Thyroid gland (tissue), 4 donors: ENCODE measurements at regions not wholly inside any gene's neighbourhood (a gene's known extent, or its start where the extent isn't known, plus 50 kb on each side); places are given as distances from the start of the nearest gene placed in this dataset.

Source experiments
- POLR2A ChIP-seq, 2 donors: fragments of 450-650 bp; IDR thresholded peaks; one replicate each; pipeline ENCODE4 v1.6.1; 2017; ENCODE audit warnings: antibody characterized with exemption in 2 of 2, mild to moderate bottlenecking in 2 of 2, moderate library complexity in 1 of 2
- TF ChIP-seq, protein P1 (sequence below), 6 experiments: fragments of 200-600 bp in 3 of 6; fragments of 450-650 bp in 3 of 6; sonication (generic) in 3 of 6; IDR thresholded peaks; one replicate each; pipeline ENCODE4 v1.5.1; 2016 to 2019; ENCODE audit warnings: antibody characterized with exemption in 6 of 6, mild to moderate bottlenecking in 2 of 6, inconsistent platforms in 1 of 6, moderate library complexity in 1 of 6

DNA sequence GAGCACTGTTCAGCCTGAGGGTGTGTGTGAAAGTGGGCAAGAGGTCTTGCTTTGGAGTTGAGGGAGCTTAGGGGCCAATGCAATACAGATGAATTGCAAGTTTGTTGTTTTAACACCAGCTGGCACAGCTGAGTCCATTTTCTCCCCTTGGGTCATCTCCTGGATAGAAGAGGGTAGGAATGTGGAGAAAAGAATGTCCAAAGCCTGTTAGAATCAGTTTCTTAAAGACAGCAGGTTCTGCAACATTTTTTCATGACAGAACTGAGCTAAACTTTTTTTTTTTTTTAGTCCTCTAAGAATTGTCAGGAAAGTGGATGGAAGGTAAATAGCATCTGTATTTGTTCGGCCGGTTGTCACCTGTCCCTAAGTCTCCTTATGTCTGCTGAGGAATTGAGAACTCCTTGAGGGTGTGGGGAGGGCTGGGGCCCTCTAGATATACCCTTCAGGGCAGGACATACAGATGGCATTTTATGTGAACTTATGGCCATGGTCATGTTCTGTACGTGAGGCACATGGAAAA, 211.1 kb upstream of the CADM1 start:
- TF ChIP-seq, protein P1, sequence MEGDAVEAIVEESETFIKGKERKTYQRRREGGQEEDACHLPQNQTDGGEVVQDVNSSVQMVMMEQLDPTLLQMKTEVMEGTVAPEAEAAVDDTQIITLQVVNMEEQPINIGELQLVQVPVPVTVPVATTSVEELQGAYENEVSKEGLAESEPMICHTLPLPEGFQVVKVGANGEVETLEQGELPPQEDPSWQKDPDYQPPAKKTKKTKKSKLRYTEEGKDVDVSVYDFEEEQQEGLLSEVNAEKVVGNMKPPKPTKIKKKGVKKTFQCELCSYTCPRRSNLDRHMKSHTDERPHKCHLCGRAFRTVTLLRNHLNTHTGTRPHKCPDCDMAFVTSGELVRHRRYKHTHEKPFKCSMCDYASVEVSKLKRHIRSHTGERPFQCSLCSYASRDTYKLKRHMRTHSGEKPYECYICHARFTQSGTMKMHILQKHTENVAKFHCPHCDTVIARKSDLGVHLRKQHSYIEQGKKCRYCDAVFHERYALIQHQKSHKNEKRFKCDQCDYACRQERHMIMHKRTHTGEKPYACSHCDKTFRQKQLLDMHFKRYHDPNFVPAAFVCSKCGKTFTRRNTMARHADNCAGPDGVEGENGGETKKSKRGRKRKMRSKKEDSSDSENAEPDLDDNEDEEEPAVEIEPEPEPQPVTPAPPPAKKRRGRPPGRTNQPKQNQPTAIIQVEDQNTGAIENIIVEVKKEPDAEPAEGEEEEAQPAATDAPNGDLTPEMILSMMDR (IDR thresholded peaks at IDR 0.05): no peak
- no peak for TF ChIP-seq POLR2A (IDR thresholded peaks at IDR 0.05)
